Transverse colon (tissue), 4 donors: ENCODE measurements at regions not wholly inside any gene's neighbourhood (a gene's known extent, or its start where the extent isn't known, plus 50 kb on each side); places are given as distances from the start of the nearest gene placed in this dataset.
A peak's percentile ranks its signal among the peaks of the same experiment; 100 is the strongest.
"Not testable (repeated sequence)": the region's sequence is repeated elsewhere in the genome, so short reads cannot be mapped to it uniquely, and the experiment has no call there.

Source experiments
- CTCF ChIP-seq, 5 experiments: fragments of 200-600 bp in 3 of 5; fragments of 450-650 bp in 2 of 5; sonication (generic) in 3 of 5; IDR thresholded peaks; 1 replicate in 2 of 5; 2 replicates in 3 of 5; pipeline ENCODE4 v1.5.1; 2016 to 2017; ENCODE audit warnings: antibody characterized with exemption in 5 of 5, inconsistent platforms in 3 of 5, mild to moderate bottlenecking in 2 of 5, moderate library complexity in 1 of 5
- POLR2A ChIP-seq: fragments of 450-650 bp; IDR thresholded peaks from one replicate; pipeline ENCODE4 v1.6.1; 2016; ENCODE audit warnings: antibody characterized with exemption, mild to moderate bottlenecking, moderate library complexity
- POLR2AphosphoS5 ChIP-seq, 3 donors: sonication (generic); formaldehyde crosslinking; IDR thresholded peaks; one replicate each; pipeline ENCODE4 v1.6.1; 2016; ENCODE audit warnings: antibody characterized with exemption in 3 of 3

GRCh38 chr5:177671755-177672690 lies 72.1 kb downstream of the B4GALT7 start:
- TF ChIP-seq CTCF (IDR thresholded peaks at IDR 0.05); POLR2A: not testable (repeated sequence)
- TF ChIP-seq POLR2AphosphoS5 (IDR thresholded peaks at IDR 0.05), result peak in 1 of 3 donors; percentile 10
